GM18519 (cell line): ENCODE measurements at regions not wholly inside any gene's neighbourhood (a gene's known extent, or its start where the extent isn't known, plus 50 kb on each side); places are given as distances from the start of the nearest gene placed in this dataset.

Experiments used
- ATAC-seq: cut with Tn5 transposase; IDR thresholded peaks from one replicate; pipeline ENCODE4 v1.9.1; 2021; ENCODE audit warnings: mild to moderate bottlenecking, moderate library complexity; ENCODE audit not compliant: unreplicated experiment, low FRiP score

DNA sequence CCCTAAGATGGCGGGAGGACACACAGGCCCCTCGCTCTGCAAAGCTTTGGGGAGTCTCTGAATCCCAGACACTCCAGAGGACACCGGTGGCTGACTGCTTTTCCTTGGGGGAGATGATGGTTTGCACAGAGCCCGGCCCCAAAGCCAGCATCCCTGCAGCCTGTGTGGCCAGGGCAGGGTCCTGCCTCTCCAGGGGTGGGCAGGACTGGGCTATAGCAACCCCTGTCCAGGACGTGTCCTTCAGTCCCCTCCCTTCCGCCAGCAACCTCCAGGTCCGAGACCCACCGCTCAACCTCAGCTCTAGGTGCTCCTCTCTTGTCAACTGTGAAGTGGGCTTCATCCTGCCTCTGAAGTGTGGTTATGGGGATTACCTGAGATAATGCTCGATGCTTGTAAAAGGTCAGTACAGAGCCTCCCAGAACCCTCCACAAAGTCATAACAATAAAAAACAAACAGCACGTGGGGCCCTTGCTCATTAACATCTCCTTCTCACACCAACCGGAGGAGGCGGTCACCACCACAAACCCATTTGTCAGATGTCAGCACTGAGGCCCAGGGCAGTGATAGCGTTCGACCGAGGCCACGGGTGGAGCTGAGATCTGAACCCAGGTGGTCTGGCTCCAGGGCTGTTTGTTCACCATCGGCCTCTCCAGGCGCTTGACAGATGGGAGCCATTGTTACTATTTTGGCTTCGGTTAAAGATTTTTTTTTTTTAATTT lies 304.8 kb downstream of the IRF8 start:
- no peak for ATAC-seq

GRCh38 chr16:86205521-86206245 lies 304.6 kb upstream of the FOXF1 start:
- no peak for ATAC-seq

- no peak for ATAC-seq
Observed at GRCh38 chr16:86207350-86207749, 303.0 kb upstream of the FOXF1 start.

DNA sequence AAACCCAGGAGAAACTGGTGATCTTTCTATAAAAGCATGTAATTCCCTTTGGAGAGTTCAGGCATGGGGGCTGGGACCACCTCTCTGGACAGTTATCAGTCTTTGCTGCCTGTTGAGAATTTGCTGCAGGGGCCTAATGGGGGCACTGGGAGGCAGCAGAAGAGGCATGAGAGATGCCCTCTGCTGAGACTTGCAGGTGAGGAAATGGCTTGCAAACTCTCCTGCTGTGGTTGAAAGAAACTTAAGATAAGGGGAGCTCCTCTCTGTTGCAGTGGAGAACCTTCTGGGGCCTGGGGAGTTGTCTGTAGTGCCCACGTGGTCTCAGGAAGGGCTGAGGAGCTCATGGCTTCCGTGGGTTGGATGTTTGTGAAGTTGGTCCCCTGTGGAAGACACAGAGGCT lies 301.1 kb upstream of the FOXF1 start:
- ATAC-seq: no peak

GRCh38 chr16:86210403-86211193 lies 299.7 kb upstream of the FOXF1 start:
- ATAC-seq: no peak

GRCh38 chr16:86211265-86211664 lies 299.1 kb upstream of the FOXF1 start:
- ATAC-seq: no peak

- no peak for ATAC-seq
Observed at GRCh38 chr16:86211800-86212199, 298.5 kb upstream of the FOXF1 start.

DNA sequence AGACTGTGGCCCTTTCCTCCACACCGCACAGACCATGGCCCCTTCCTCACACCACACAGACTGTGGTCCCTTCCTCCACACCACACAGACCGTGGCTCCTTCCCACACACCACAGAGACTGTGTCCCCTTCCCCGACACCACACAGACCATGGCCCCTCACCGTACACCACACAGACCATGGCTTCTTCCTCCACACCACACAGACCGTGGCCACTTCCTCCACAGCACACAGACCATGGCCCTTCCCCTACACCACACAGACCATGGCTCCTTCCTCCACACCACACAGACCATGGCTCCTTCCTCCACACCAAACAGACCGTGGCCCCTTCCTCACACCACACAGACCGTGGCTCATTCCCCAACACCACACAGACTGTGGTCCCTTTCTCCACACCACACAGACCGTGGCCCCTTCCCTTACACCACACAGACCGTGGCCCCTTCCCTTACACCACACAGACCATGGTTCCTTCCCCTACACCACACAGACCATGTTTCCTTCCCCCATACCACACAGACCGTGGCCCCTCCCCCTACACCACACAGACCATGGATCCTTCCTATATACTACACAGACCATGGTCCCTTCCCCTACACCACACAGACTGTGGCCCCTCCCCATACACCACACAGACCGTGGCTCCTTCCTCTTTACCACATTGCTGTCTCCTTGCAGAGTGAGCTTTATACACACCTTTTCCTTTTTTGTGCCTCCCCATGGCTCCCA lies 297.5 kb upstream of the FOXF1 start:
- ATAC-seq: no peak

DNA sequence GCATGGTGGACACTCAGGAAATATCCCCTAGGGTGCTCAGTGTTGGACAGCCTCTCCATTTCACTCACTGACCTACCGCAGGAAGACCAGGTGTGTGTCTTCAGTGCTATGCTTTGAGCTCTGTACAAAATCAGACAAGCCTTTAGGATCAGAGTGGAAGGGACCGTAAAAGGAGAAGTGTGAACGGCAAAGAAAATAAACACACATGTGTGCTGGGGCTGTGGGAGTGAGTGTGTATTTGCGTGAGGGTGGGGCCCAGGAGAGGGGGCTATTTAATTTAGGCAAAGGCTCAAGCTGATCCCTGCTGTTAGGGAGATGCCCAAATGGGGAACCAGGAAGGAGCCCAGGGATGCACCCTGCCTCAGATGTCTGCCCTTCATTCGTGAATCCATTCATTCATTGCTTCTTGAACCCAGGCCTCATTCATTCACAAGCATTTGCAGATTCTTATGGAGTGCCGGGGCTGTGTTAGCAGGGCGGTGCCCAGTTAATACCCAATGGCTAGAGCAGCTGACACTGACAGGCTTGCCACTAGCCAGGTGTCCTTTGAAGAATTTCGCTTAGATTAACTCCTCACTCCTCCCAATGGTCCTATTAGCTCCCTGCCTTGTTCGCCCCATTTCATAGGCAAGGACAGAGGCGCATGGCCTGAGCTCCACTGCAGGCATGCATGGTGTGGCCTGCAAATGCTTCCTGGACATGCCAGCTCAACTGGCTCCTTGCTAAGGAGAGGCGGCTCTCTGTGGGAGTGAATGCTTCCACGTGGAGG lies 296.7 kb upstream of the FOXF1 start:
- no peak for ATAC-seq

- ATAC-seq: no peak
Observed at GRCh38 chr16:86214326-86215232, 295.7 kb upstream of the FOXF1 start.

- no peak for ATAC-seq
Observed at GRCh38 chr16:86215233-86215978, 294.9 kb upstream of the FOXF1 start.

GRCh38 chr16:86215979-86216585 lies 294.2 kb upstream of the FOXF1 start:
- no peak for ATAC-seq

DNA sequence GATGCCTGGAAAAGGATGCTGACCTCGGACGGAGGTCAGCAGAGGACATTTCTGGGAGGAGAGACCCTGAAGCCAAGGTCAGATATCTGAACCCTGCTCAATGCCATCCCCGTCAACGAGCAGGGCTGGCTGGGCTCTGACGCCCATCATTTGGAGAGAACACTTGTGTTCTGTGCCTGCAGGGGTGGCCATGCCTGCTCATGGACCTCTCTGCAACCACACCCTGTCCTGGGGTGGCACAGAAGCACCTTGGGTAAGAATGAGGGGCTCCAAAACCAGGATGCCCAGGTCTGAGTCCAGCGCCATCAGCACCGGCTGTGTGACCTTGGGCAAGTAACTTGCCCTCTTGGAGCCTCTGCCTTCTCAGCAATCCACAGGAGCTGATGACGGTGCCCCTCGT lies 293.7 kb upstream of the FOXF1 start:
- ATAC-seq: no peak

- no peak for ATAC-seq
Observed at GRCh38 chr16:86217001-86217890, 293.1 kb upstream of the FOXF1 start.

GRCh38 chr16:86217891-86218270 lies 292.4 kb upstream of the FOXF1 start:
- no peak for ATAC-seq

- ATAC-seq: no peak
Observed at GRCh38 chr16:86218479-86219170, 291.7 kb upstream of the FOXF1 start.
